NCI-H446 treated with DMSO at 0.1 percent for 48 hours (cell line): ENCODE measurements at regions not wholly inside any gene's neighbourhood (a gene's known extent, or its start where the extent isn't known, plus 50 kb on each side); places are given as distances from the start of the nearest gene placed in this dataset.

Source experiments
- DNase-seq: peaks from one replicate; lab custom pipeline; 2025; lab: John Stamatoyannopoulos, UW

DNA sequence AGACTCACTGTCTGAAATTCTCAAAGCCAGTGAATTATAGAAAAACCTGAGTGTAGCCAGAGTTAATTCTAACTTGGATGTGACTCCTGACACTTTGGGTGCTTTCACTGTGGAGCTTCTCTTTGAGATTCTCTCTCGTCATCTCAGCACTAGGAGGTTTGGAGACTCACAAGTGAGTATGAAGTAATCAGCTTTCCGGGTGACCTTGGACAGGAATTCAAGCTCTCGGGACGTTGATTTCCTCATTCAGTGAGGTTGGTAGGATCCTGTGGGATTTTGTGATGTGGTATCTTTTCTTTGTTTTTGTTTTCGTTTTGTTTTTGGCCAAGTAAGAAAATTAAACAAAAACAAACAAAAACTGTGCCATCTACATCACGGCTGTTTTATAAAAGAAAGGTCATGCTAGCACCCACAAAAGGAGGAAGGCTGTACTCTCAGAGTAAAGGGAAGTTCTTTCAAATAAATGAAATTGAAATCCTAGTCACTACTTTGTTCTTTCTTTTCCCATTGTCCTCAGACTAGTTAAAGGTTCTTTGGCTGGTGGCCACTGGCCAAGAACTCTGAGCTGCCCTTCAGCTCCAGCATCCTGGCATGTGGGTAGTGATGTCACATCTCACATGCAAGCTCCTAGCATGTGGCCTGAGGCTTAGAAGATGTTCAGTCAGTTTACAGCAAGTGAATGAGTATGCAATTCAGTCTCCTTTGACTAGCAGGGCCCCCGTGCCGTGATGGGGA, 263.3 kb upstream of the TPM1 start:
- DNase-seq: no peak

DNA sequence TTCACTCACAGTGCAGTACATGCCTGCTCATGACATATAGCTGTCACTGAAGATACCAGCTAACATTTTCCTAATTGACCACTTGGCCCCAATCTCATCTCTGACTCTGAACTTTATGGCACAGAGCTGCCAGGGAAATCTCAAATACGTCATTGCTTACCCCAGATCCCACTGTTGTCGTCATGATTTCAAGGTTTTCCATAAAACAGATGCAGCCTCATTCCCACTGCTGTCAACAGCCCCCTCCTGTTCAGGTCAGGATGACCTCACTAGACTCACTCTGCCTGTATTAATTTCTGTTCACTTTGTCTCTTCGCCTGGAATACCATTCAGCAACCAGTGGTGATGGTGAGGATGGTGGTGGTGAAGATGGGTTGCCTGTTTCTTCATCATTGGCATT, 262.6 kb upstream of the TPM1 start:
- no peak for DNase-seq

DNA sequence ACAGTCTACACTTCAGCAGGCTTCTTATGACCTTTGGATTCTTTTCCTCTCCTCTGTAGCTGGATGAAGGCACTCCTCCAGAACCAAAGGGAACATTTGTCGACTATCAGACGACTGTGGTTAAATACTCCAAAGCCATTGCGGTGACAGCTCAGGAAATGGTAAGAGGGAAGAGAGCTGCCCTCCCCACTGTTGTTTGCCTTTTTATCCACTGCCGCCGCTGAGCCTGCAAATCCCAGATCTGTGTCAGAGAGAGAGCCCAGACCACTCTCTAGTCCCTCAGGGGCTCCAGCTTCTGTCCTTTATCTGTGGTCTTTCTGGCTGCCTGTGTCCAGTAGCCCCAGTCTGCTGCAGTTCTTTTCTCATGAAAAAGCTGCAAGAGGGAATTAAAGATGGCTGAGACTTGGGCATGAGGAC, 261.5 kb upstream of the TPM1 start:
- no peak for DNase-seq

DNA sequence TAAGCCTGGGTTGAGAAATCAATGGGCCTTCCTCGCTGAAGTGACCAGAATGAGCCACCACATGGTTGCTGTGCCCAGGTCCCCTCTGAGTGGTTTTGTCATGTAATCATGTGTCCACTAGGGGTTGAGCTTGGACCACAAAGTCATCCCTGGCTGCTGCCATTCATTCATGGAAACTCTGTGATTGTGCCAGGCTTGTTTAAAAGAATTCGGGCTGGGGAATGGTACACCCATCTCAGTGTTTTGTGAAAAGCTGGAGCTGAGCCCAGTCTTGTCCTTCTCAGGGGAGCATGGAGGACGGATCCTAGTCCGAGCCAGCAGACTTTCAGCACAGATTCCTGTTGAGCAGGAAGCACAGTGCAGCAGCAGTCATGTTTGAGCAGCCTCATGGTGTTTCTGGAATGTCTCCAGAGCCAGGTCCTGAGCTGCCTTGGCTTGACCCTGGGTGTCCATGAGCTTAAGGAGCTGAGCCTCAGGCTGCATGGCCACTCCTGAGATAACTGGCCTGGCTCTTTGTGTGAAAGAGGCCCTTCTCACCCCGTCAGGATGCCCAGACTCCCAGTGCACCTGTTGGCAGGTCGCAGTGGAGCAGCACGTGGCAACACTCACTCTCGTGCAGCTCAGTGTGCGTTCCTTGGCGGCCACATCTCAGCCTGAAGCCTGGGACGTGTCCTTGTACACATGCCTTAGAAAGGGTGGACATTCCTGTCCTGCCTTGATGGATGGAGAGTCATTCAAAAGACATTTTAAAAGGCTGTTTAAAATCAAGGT, 260.3 kb upstream of the TPM1 start:
- DNase-seq: peak; percentile 71

DNA sequence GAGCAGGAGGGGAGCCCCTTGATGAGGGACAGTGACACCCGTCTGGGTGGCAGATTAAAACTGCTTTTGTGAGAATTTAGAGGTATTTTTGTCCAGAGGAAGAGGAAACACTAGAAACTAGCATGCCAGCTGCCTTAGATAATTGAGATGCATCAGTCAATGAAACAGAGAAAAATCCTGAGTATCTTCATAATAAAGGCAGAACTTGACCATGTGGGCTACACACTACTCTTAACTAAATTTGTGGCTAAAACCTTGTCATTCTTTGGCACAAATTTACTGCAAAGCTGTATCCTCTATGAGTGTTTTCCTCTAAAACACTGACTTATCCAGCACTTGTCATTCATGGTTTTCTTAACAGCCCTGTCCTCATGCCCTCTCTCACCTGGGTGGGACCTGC, 259.7 kb upstream of the TPM1 start:
- DNase-seq: no peak

DNA sequence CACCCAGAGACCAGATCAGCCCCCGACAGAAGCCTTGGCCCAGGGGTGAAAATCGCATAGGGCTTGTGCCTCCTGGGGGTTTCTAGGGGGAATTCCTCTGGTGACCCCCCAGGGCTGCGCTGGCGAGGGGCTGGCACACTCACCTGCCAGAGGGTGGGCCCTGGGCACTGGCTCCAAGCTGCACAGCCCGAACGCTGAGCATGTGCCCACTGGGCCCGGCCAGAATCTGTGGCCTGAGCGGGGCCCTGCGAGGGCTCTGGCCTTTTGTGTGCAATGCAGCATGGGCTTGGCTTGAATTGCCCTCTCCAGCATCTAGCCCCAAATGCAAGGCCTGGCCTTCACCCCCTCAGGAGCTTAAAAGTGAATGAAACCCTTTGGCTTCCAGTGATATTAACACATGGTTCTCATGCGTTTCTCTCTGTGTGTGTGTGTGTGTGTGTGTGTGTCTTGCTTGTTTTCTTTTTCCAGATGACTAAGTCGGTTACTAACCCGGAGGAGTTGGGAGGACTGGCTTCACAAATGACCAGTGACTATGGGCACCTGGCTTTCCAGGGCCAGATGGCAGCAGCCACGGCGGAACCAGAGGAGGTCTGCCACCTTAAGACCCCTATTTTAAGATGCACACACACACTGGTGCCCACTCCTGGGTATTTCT, 259.1 kb upstream of the TPM1 start:
- DNase-seq: no peak

DNA sequence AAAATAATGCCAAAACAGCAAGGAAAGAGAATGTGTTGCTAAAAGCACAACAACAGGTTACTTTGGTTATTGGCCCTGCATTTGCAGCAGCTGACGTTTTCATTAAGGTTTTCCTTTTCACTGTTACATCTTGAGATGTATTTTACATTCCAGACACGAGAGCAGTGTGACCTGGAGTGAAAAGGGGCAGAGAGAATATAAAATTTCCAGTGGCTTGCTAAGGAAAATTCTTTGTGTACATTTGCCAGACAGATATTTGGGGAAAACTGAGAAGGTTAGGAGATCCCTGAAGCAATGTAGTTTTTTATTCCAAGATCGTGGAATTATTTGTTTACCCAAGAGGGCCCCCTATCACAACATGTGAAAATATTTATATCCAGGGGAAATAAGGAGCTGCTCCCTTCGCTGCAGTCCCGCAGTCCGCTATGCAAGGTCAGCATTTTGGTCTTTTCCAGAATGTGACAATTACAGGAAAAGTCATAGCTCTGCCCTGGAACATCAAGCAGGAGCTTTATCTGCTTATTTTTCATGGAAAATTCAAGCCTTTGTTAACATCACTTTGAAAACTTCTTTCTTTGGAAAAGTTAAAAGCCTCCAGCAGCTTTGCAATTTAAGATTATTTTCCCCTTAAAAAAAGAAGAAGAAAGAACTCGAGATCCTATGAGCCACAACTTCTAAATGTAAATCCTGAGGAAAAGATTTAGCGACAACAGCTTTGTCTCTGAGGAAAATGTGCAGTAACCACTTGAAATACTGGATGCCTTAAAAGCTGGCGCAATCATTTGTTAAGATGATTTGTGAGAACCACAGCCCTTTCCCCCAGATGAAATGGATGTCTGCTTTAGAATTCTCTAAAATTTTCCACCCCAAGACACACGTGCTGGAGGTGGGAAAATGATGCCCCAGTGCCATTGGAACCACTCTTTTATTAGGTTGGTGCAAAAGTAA, 256.4 kb upstream of the TPM1 start:
- DNase-seq: no peak

DNA sequence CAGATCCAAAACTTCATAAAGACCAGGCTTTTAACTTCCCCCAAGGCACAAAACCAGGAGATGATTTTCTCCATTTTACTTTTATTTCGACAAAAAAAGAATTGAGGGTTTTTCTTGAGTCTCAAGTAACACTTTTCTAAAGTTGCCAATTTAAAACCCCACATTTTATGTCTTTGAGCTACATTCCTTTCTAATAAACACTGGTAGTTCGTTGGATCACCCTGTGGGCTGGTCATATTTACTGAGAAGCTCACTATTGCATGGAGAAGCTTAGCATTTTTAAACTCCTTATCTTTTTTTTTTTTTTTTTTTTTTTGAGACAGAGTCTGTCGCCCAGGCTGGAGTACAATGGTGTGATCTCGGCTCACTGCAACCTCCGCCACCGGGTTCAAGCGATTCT, 255.1 kb upstream of the TPM1 start:
- no peak for DNase-seq

DNA sequence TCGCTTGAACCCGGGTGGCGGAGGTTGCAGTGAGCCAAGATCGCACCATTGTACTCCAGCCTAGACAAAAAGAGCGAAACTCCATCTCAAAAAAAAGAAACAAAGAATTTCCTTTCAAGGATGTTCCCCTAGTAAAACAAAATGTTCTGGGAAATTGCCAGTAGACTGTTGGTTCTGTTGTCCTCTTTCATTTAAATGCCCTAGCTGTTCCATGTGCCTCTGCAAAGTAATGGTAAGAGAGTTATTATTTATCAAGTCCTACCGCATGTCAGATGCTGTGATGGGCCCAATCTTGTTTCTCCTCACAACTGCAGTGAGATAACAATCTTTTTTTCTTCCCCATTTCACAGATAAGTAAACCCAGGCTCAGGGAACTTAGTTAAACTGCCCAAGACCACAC, 254.3 kb upstream of the TPM1 start:
- DNase-seq: no peak

DNA sequence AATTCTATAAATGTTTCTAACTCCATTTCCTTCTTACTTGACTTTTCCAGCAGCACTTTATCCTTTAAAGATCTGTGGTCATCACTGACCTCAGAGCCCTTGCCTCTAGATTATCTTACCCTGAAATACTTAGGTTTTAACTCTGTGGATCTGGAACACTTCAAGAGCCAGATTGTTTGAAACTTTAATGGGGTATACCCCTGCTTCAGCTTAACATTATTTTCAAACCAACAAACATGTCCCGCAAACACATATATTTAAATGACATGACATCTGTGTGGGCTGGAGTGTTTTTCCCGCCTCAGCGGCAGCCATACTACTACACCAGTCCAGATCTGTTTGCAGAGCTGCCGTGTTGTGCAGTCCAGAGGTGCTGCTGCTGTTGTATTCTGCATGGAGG, 252.0 kb upstream of the TPM1 start:
- no peak for DNase-seq

DNA sequence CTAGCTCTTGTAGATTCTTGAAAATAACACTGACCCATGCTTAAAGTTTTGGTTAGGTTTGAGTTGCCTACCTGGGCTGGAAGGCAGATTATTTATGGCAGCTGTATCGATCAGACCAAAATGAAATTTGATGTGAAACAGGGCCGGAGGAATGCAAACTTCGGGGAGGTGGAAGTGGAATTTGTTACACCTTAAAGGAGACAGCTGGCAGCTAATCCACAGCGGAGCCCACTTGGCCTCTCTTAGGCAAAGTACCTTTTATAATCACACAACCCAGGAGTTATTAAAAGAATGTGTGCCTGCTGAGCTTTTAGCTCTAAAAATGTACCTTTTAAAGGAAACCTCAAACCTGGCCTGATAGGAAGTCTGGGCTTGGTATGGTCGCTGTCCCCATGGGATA, 250.9 kb upstream of the TPM1 start:
- DNase-seq: no peak

DNA sequence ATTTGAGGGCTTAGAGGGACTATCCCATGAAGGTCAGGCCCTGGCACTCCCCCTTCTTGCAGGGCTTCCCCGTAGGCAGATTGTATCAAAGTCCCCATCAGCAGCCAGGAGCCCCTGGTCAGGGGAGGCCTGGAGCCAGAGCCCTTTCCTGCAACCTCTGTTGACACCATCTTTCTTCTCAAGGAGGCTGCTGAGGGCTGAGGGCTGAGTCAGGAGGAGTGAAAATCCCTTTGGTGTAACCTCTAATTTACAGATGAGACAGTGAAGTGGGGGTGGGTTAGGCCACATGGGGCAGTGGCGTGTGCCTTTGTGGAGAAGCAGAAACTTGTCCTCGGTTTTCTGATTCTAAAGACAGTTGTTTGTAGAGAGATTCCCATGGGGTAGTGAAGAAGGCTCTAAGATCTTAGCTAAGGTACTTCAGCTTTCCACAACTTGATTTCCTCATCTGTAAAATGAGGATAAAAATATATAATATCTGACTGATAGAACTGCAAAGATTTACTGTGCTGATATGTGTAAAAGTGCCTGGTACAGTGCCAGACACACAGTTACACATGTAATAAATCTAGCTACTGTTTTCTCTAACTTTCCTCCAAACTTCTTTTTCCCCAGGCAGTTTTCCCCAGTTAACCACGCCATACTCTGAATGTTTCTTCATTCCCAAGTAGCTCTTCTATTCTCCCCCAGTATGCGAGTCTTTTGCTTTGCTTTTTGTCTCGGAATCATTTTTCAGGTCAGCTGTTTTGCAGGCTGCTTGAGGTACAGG, 249.4 kb upstream of the TPM1 start:
- DNase-seq: no peak

DNA sequence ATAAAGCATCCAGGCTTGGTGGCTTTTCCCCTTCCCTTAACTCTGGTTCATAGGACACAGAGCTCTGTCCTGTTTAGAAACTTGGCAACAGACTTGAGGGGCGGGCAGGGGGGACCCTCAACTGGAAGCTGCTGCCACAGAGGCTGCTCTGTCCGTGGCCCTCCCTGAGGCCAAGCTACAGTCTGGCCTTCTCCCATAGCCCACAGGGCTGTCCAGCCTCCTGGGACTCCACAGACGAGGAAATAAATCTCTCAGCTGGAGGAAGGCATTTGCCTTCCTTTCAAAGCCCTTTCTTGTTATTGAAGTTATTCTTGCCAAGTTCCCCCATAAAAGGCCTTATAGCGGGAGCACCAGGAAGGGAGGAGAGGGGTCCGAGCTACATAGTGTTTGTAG, 248.8 kb upstream of the TPM1 start:
- DNase-seq: no peak

DNA sequence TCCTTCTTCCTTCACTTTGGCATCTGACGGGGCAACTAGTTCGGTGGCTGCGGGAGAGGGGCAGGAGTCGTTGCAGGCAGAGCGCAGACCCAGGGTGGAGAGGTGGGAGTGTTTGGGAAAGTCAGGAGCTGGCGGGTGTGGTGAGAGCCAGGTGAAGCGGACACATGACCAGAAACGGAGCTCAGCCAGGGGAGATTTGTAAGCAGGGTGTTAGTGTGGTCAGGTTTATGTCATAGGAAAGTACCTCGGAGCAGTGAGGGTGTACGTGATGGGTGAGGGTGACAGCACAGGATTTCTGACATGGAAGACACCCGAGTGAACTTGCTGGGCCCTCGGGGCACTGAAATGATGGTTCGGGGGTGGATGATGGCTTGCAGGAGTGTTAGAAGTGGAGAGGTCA, 247.4 kb upstream of the TPM1 start:
- no peak for DNase-seq

DNA sequence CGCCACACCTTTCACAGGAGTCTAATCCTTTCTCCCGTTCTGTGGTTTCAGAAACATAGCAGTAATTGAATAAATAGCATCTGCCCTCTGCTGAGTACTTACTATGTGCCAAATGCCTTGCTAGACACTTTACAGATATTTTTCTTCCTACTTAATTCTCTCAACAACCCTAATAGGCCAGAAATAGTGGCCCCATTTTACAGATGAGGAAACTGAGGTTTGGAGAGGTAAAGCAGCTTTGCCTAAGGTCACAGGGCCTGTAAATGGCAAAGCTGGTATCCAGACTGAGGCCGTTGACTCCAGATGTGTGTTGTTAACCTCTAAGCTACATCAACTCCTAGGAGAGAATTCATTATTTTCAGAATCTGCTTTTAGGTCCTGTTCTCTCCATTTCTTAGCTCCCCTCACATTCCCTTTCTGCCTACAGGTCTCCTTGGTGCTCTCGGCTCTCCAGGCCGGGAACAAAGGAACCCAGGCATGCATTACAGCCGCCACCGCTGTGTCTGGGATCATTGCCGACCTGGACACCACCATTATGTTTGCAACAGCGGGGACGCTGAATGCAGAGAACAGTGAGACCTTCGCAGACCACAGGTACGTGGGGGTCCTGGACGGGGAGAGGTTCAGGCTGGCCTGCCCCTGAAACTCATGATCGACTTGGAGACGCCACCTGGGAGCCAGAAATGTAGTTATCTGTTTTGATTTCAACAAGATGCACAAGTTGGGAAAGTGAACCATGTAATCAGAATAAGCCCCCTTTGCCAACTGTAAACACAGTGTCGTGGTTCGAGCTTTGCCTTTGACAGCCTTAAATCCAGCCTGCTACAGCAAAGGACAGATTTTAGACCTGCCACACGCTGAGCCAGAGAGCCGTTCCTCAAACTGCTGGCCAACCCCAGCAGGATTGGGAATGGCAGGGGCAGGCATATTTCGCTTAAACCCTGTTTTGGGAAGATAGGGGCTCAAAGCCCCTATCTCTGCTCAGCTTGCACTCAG, 246.5 kb upstream of the TPM1 start:
- DNase-seq: no peak

DNA sequence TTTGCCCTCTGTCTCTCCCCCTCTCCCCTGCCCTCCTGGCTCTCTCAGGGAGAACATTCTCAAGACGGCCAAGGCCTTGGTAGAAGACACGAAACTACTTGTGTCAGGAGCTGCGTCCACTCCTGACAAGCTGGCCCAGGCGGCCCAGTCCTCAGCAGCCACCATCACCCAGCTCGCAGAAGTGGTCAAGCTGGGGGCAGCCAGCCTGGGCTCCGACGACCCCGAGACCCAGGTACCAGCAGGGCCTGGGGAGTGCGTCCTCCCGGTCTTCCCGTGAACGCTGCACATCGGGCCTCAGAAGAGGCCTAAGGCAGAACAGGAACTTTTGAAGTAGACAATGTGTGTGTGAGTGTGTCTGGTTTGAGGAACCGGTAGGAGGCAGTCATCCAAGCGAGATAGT, 245.4 kb upstream of the TPM1 start:
- no peak for DNase-seq

DNA sequence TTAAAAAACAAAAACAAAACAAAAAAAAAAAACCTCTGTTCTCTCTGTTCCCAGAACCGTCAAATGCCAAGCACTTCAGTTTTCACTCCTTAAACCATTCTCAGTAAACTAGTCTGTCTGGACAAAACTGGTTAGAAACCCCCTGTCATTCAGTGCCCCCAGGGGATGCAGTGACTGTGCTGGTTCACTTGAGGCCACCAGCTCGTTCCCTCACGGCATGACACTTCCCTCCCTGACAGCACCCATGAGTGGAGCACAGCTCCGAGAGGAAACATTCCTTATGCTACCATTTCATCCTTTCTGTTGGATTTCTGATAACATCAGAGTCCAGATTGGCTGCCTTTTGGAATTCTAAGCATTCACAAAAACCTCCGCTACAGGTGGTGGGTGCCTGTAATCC, 244.0 kb upstream of the TPM1 start:
- DNase-seq: no peak

DNA sequence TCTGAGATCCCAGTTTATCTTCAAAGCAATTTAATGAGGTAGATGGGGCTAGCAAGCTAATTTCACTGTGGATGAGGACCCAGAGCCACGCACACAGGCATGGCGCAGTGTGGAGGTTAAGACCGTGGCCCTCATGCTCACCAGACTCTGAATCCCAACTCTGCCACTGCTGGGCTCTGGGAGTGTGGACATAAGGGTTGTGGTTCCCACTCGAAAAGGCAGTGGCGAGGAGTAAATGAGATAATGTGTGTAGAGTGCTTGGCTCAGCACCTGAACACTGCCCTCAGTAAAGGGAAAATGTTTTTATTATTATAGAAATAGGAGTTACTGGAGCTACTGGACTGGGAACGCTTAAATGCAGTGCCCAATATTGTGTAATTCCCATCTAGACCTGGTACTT, 243.5 kb upstream of the TPM1 start:
- DNase-seq: no peak

DNA sequence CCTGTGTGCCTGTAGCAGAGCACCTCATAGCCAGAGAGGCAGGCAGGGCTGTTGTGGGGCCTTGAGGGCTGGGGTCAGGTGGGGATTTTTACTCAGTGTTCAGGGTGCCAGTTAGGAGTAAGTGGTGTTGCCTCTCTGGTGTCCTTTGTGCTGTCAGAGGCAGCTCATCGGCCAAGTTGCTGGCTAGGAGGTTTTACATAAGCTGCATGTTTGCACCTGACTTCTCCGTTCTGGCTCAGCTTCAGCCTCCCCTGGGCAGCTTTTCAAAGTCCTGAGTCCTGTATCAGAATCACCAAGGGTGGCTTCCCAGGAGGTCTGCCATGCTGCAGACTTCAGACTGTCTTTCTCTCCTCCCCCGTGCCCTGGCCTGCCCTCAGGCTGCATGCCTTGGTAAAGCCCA, 242.6 kb upstream of the TPM1 start:
- DNase-seq: no peak

DNA sequence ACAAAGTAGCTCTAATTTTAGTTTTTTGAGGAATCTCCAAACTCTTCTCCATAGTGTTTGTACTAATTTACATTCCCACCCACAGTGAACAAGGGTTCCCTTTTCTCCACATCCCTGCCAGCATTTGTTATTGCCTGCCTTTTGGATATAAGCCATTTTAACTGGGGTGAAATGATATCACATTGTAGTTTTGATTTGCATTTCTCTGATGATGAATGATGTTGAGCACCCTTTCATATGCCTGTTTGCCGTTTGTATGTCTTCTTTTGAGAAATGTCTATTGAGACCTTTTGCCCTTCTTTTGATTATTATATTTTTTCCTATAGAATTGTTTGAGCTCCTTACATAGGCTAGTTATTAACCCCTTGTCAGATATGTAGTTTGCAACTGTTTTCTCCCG, 239.9 kb upstream of the TPM1 start:
- DNase-seq: no peak
